ENCODE measurements at regions not wholly inside any gene's neighbourhood (a gene's known extent, or its start where the extent isn't known, plus 50 kb on each side); places are given as distances from the start of the nearest gene placed in this dataset.

- Mint-ChIP-seq H3K27me3 (ENCODE audit: low read depth) (peaks cover 24% of the 10 kb centered on the region), H3K27ac (no peak overlapping the region), H3K4me1 (no peaks in the 10 kb centered on the region), H3K9me3 (peaks cover 3% of the 10 kb centered on the region), H3K36me3 (no peaks in the 10 kb centered on the region), H3K4me3 (no peak overlapping the region)
- no peak for DNase-seq (ENCODE audit: low spot score in 2 of 2, unreplicated experiment in 2 of 2)
- no peak for TF ChIP-seq CTCF (IDR thresholded peaks at IDR 0.05; ENCODE audit: unreplicated experiment)
Measured at GRCh38 chr5:61906820-61907219, 399.2 kb upstream of the KIF2A start.

- Mint-ChIP-seq H3K27ac (no peak overlapping the region), H3K4me1 (no peaks in the 10 kb centered on the region), H3K36me3 (no peaks in the 10 kb centered on the region), H3K27me3 (ENCODE audit: low read depth) (peaks cover 21% of the 10 kb centered on the region), H3K4me3 (no peak overlapping the region), H3K9me3 (peaks cover 13% of the 10 kb centered on the region)
- DNase-seq (ENCODE audit: low spot score in 2 of 2, unreplicated experiment in 2 of 2) = no peak
- no peak for TF ChIP-seq CTCF (IDR thresholded peaks at IDR 0.05; ENCODE audit: unreplicated experiment)
Measured at GRCh38 chr5:61907995-61908394, 398.0 kb upstream of the KIF2A start.

GRCh38 chr5:61910771-61911170, 395.2 kb upstream of the KIF2A start:
- H3K36me3 Mint-ChIP-seq = no peaks in the 10 kb centered on the region
- no peak for DNase-seq (ENCODE audit: low spot score in 2 of 2, unreplicated experiment in 2 of 2)
- H3K27ac Mint-ChIP-seq = no peak overlapping the region
- H3K4me1 Mint-ChIP-seq = no peaks in the 10 kb centered on the region
- H3K27me3 Mint-ChIP-seq (ENCODE audit: low read depth) = peaks cover 12% of the 10 kb centered on the region
- TF ChIP-seq CTCF (IDR thresholded peaks at IDR 0.05; ENCODE audit: unreplicated experiment) = no peak
- H3K4me3 Mint-ChIP-seq = no peak overlapping the region
- peaks cover 19% of the 10 kb centered on the region for H3K9me3 Mint-ChIP-seq

DNA sequence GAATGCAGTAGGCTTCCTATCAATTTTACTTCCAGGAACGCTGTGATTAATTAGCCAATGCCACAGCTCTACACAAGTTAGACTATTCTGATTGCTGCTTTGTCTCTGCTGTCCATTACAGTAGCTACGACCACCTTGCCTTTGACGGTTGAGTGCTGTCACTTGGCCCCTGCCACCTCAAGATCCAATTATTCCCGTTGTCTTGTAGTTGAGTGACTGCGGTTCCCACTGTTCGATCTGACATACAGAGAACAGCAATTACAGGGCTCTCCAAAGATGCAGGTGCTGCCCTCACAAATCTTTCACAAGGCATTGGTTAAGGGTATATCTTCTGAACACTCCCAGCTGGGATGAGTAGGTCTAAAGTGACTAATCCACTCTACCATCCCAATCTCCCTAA, 393.4 kb upstream of the KIF2A start:
- no peak for DNase-seq (ENCODE audit: low spot score in 2 of 2, unreplicated experiment in 2 of 2)
- Mint-ChIP-seq H3K36me3 (no peaks in the 10 kb centered on the region), H3K4me1 (no peaks in the 10 kb centered on the region), H3K27me3 (ENCODE audit: low read depth) (peaks cover 6% of the 10 kb centered on the region), H3K4me3 (no peak overlapping the region), H3K27ac (no peak overlapping the region), H3K9me3 (peaks cover 19% of the 10 kb centered on the region)
- TF ChIP-seq CTCF (IDR thresholded peaks at IDR 0.05; ENCODE audit: unreplicated experiment) = no peak

GRCh38 chr5:61915646-61916045, 390.4 kb upstream of the KIF2A start:
- Mint-ChIP-seq H3K4me3 (no peak overlapping the region), H3K9me3 (peaks cover 19% of the 10 kb centered on the region), H3K27me3 (ENCODE audit: low read depth) (peaks cover 3% of the 10 kb centered on the region), H3K36me3 (no peaks in the 10 kb centered on the region), H3K27ac (no peak overlapping the region), H3K4me1 (peaks cover 6% of the 10 kb centered on the region)
- TF ChIP-seq CTCF (IDR thresholded peaks at IDR 0.05; ENCODE audit: unreplicated experiment) = no peak
- DNase-seq (ENCODE audit: low spot score in 2 of 2, unreplicated experiment in 2 of 2) = no peak

Data from mesothelial cell of epicardium (in vitro differentiated cells).